Body of pancreas (tissue), 4 donors: ENCODE measurements at regions not wholly inside any gene's neighbourhood (a gene's known extent, or its start where the extent isn't known, plus 50 kb on each side); places are given as distances from the start of the nearest gene placed in this dataset.

Source experiments
- CTCF ChIP-seq, 7 experiments: fragments of 450-650 bp in 4 of 7; fragments of 200-600 bp in 3 of 7; sonication (generic) in 3 of 7; IDR thresholded peaks; one replicate each; pipeline ENCODE4 v1.5.1; 2016 to 2019; ENCODE audit warnings: antibody characterized with exemption in 7 of 7
- POLR2A ChIP-seq, 3 donors: fragments of 450-650 bp; IDR thresholded peaks; one replicate each; pipeline ENCODE4 v1.6.1; 2016; ENCODE audit warnings: antibody characterized with exemption in 3 of 3, mild to moderate bottlenecking in 2 of 3

DNA sequence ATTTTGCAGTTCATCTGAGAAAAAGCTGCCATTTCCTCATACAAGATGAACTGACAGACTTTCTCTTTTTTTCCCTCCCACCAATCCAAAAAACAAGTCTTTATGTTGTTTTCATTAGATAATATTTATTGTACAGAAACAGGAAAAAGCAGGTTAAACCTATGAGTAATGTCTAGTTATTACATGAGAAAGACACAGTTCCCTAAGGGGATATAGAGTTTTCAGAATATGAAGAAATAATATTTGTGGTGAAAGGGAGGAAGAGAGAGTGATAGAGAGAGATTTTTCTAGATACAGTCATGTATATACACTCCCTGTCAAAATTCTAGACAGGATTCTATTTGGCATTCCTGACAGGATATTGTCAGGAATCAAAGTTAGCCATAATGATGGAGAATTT is 392.4 kb downstream of the BMP2 start:
- TF ChIP-seq CTCF (IDR thresholded peaks at IDR 0.05) (no peak), POLR2A (IDR thresholded peaks at IDR 0.05) (no peak)
